SK-N-SH (cell line): ENCODE measurements at regions not wholly inside any gene's neighbourhood (a gene's known extent, or its start where the extent isn't known, plus 50 kb on each side); places are given as distances from the start of the nearest gene placed in this dataset.

ENCODE experiments used
- CTCF ChIA-PET: fragments of 300-600, 350-600 bp; formaldehyde crosslinking; extraction: SDS; loops from one replicate; lab custom pipeline; 2021; lab: Yijun Ruan, JAX
- POLR2A ChIA-PET: fragments of 350-600 bp; sonication (Branson Sonifier 250); formaldehyde crosslinking; extraction: SDS; loops from one replicate; lab custom pipeline; 2020; ENCODE audit warnings: antibody characterized with exemption, inconsistent platforms; lab: Yijun Ruan, JAX
- DNase-seq: peaks from one replicate; pipeline ENCODE4 v3.0.0; 2012
- H2AFZ ChIP-seq: fragments of 200-600 bp; sonication (generic); 2 replicates; pipeline ENCODE4 v1.8.1; 2016; ENCODE audit warnings: antibody characterized with exemption, mild to moderate bottlenecking, low read depth
- H3F3A ChIP-seq: fragments of 200-600 bp; sonication (generic); replicated peaks from 2 replicates; pipeline ENCODE3; 2016; ENCODE audit warnings: antibody characterized with exemption, mild to moderate bottlenecking; ENCODE audit not compliant: insufficient read depth
- H3K27ac ChIP-seq, 2 experiments: fragments of 200-500 bp in 1 of 2; fragments of 200-600 bp in 1 of 2; sonication (Bioruptor generic) in 1 of 2; sonication (generic), shearing (Covaris generic) in 1 of 2; 2 replicates each; pipeline versions ENCODE4 v1.5.1 to v1.6.1; 2014 to 2016; ENCODE audit warnings: low read depth in 2 of 2, inconsistent platforms in 1 of 2, low read length in 1 of 2, mild to moderate bottlenecking in 1 of 2, mixed read lengths in 1 of 2
- H3K27me3 ChIP-seq: fragments of 200-600 bp; sonication (generic), shearing (Covaris generic); 2 replicates; pipeline ENCODE4 v1.6.1; 2016; ENCODE audit warnings: mixed run types; ENCODE audit not compliant: insufficient read depth
- H3K36me3 ChIP-seq, 2 experiments: fragments of 200-500 bp in 1 of 2; fragments of 200-600 bp in 1 of 2; sonication (Bioruptor generic) in 1 of 2; sonication (generic) in 1 of 2; replicated peaks in 1 of 2; 2 replicates each; pipeline versions ENCODE3 to v1.5.1; 2014 to 2016; ENCODE audit warnings: low read length in 1 of 2, mild to moderate bottlenecking in 1 of 2; ENCODE audit not compliant: insufficient read depth in 2 of 2, control insufficient read depth in 1 of 2
- H3K4me1 ChIP-seq, 2 experiments: fragments of 200-500 bp in 1 of 2; fragments of 200-600 bp in 1 of 2; sonication (Bioruptor generic) in 1 of 2; sonication (generic), shearing (Covaris generic) in 1 of 2; 2 replicates each; pipeline versions ENCODE4 v1.5.1 to v1.6.1; 2014 to 2016; ENCODE audit warnings: low read depth in 1 of 2, low read length in 1 of 2, mixed run types in 1 of 2; ENCODE audit not compliant: insufficient read depth in 2 of 2, control insufficient read depth in 1 of 2
- H3K4me2 ChIP-seq: fragments of 200-600 bp; sonication (generic), shearing (Covaris generic); 2 replicates; pipeline ENCODE4 v1.6.1; 2017; ENCODE audit warnings: mixed run types
- H3K4me3 ChIP-seq, 2 experiments: fragments of 200-500 bp in 1 of 2; fragments of 200-600 bp in 1 of 2; sonication (Bioruptor generic) in 1 of 2; sonication (generic), shearing (Covaris generic) in 1 of 2; 2 replicates each; pipeline versions ENCODE4 v1.5.1 to v1.8.1; 2014 to 2016; ENCODE audit warnings: low read depth in 2 of 2, inconsistent platforms in 1 of 2, low read length in 1 of 2, mild to moderate bottlenecking in 1 of 2, mixed read lengths in 1 of 2, moderate library complexity in 1 of 2
- H3K79me2 ChIP-seq: fragments of 200-600 bp; sonication (generic); 2 replicates; pipeline ENCODE4 v1.8.1; 2017; ENCODE audit warnings: mild to moderate bottlenecking; ENCODE audit not compliant: insufficient read depth
- H3K9ac ChIP-seq: fragments of 200-600 bp; sonication (generic); 2 replicates; pipeline ENCODE4 v1.6.1; 2017; ENCODE audit warnings: mixed run types
- H3K9me2 ChIP-seq: fragments of 200-600 bp; sonication (generic); 2 replicates; pipeline ENCODE4 v1.6.1; 2017; ENCODE audit warnings: mixed run types
- H3K9me3 ChIP-seq: fragments of 200-600 bp; sonication (generic); 2 replicates; pipeline ENCODE4 v1.6.1; 2017; ENCODE audit warnings: mixed run types, mild to moderate bottlenecking, moderate library complexity
- H4K20me1 ChIP-seq: fragments of 200-600 bp; sonication (generic); 2 replicates; pipeline ENCODE4 v1.6.1; 2017; ENCODE audit warnings: mild to moderate bottlenecking, mixed run types; ENCODE audit not compliant: insufficient read depth
- CHD2 ChIP-seq: fragments of 150-350 bp; IDR thresholded peaks from 2 replicates; pipeline ENCODE4 v1.6.1; 2018; ENCODE audit warnings: low read length; ENCODE audit not compliant: partially characterized antibody
- ELF1 ChIP-seq: IDR thresholded peaks from 2 replicates; pipeline ENCODE4 v1.4.0; 2012
- EZH2phosphoT487 ChIP-seq: fragments of 200-600 bp; sonication (generic); IDR thresholded peaks from 2 replicates; pipeline ENCODE4 v1.6.1; 2017; ENCODE audit warnings: low read depth, mixed run types, mild to moderate bottlenecking, antibody characterized with exemption, moderate library complexity, borderline replicate concordance
- FOSL2 ChIP-seq: IDR thresholded peaks from 2 replicates; pipeline ENCODE4 v1.4.0; 2012; ENCODE audit warnings: low read depth, mild to moderate bottlenecking, moderate library complexity, borderline replicate concordance
- GATA2 ChIP-seq: sonication (generic); formaldehyde crosslinking; IDR thresholded peaks from 2 replicates; pipeline ENCODE4 v1.5.0; 2020; ENCODE audit warnings: mild to moderate bottlenecking, missing genetic modification reagents
- JUND ChIP-seq: IDR thresholded peaks from 2 replicates; pipeline ENCODE4 v1.4.0; 2012
- MEF2A ChIP-seq: IDR thresholded peaks from 2 replicates; pipeline ENCODE4 v1.4.0; 2012; ENCODE audit warnings: low read depth, borderline replicate concordance
- MXI1 ChIP-seq: IDR thresholded peaks from 2 replicates; pipeline ENCODE4 v1.6.1; 2012; ENCODE audit warnings: mild to moderate bottlenecking, low read depth, low read length, improper control_type of control experiment
- NFIC ChIP-seq: IDR thresholded peaks from 2 replicates; pipeline ENCODE4 v1.4.0; 2012; ENCODE audit warnings: borderline replicate concordance
- NRF1 ChIP-seq: IDR thresholded peaks from 2 replicates; pipeline ENCODE4 v1.6.1; 2012; ENCODE audit warnings: low read depth, mild to moderate bottlenecking, low read length
- POLR2AphosphoS5 ChIP-seq: IDR thresholded peaks from 2 replicates; pipeline ENCODE4 v1.6.1; 2012; ENCODE audit warnings: low read depth, low read length
- RAD21 ChIP-seq: IDR thresholded peaks from 2 replicates; pipeline ENCODE4 v1.6.1; 2012; ENCODE audit warnings: mild to moderate bottlenecking, low read length
- RXRA ChIP-seq: IDR thresholded peaks from 2 replicates; pipeline ENCODE4 v1.4.0; 2012; ENCODE audit warnings: low read depth, mild to moderate bottlenecking, borderline replicate concordance
- SIN3A ChIP-seq: IDR thresholded peaks from 2 replicates; pipeline ENCODE4 v1.6.1; 2012; ENCODE audit warnings: low read depth, mild to moderate bottlenecking, low read length, moderate library complexity, borderline replicate concordance
- TAF1 ChIP-seq: IDR thresholded peaks from 2 replicates; pipeline ENCODE4 v1.6.1; 2012; ENCODE audit warnings: low read depth, mild to moderate bottlenecking, low read length, moderate library complexity, borderline replicate concordance
- TCF12 ChIP-seq: IDR thresholded peaks from 2 replicates; pipeline ENCODE4 v1.4.0; 2012
- YY1 ChIP-seq: IDR thresholded peaks from 2 replicates; pipeline ENCODE4 v1.4.0; 2012; ENCODE audit warnings: low read depth, mild to moderate bottlenecking
- WGBS: methylation state at CpG from one replicate; pipeline ENCODE4 v1.1.6; 2017; ENCODE audit warnings: low lambda C conversion rate; 5-methylcytosine and 5-hydroxymethylcytosine counted together
- TF ChIP-seq, protein P1 (sequence below): IDR thresholded peaks from 2 replicates; pipeline ENCODE4; 2012
- TF ChIP-seq, protein P2 (sequence below): IDR thresholded peaks from 2 replicates; pipeline ENCODE4 v1.4.0; 2012; ENCODE audit warnings: low read depth, borderline replicate concordance
- TF ChIP-seq, protein P3 (sequence below): IDR thresholded peaks from 2 replicates; pipeline ENCODE4 v1.4.0; 2012; ENCODE audit warnings: low read depth
- TF ChIP-seq, protein P4 (sequence below): fragments of 200-600 bp; sonication (generic); IDR thresholded peaks from 2 replicates; pipeline ENCODE4 v1.6.1; 2017; ENCODE audit warnings: antibody characterized with exemption, mild to moderate bottlenecking, moderate library complexity

DNA sequence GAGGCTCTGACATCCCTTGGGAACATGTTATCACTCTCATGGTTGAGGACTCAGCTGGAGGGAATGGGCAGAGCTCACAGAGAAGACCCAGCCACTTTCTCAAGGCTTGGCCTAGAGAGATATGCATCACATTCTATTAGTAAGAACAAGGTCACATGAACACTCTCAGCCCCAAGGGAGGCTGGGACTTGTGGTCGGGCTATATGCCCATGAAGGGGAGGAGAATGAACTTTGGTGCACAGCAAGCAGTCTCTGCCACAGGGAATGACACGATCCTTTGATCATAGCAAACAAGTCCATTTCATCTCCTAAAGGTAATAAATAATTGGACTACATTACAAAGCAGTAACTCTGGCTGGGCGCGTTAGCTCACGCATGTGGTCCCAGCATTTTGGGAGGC, 105.7 kb downstream of the SYF2 start:
- no peak overlapping the region for H3K4me3 ChIP-seq
- H3K9ac ChIP-seq = no peak overlapping the region
- H3K9me2 ChIP-seq = no peaks in the 10 kb centered on the region
- H3K4me1 ChIP-seq = no peaks in the 10 kb centered on the region; a peak in 1 of 4 replicates
- no peaks in the 10 kb centered on the region for H3K9me3 ChIP-seq
- no peaks in the 10 kb centered on the region for H4K20me1 ChIP-seq
- TF ChIP-seq RXRA = no peak
- no peak for TF ChIP-seq JUND
- TF ChIP-seq TCF12 = no peak
- TF ChIP-seq EZH2phosphoT487 = no peak
- no peak for TF ChIP-seq POLR2AphosphoS5
- TF ChIP-seq, protein P1, sequence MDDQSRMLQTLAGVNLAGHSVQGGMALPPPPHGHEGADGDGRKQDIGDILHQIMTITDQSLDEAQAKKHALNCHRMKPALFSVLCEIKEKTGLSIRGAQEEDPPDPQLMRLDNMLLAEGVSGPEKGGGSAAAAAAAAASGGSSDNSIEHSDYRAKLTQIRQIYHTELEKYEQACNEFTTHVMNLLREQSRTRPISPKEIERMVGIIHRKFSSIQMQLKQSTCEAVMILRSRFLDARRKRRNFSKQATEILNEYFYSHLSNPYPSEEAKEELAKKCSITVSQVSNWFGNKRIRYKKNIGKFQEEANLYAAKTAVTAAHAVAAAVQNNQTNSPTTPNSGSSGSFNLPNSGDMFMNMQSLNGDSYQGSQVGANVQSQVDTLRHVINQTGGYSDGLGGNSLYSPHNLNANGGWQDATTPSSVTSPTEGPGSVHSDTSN = no peak
- no peak for TF ChIP-seq CHD2
- no peak for TF ChIP-seq RAD21
- TF ChIP-seq MEF2A = no peak
- no peak for TF ChIP-seq YY1
- no peak for TF ChIP-seq SIN3A
- TF ChIP-seq FOSL2 = no peak
- TF ChIP-seq TAF1 = no peak
- TF ChIP-seq, protein P2, sequence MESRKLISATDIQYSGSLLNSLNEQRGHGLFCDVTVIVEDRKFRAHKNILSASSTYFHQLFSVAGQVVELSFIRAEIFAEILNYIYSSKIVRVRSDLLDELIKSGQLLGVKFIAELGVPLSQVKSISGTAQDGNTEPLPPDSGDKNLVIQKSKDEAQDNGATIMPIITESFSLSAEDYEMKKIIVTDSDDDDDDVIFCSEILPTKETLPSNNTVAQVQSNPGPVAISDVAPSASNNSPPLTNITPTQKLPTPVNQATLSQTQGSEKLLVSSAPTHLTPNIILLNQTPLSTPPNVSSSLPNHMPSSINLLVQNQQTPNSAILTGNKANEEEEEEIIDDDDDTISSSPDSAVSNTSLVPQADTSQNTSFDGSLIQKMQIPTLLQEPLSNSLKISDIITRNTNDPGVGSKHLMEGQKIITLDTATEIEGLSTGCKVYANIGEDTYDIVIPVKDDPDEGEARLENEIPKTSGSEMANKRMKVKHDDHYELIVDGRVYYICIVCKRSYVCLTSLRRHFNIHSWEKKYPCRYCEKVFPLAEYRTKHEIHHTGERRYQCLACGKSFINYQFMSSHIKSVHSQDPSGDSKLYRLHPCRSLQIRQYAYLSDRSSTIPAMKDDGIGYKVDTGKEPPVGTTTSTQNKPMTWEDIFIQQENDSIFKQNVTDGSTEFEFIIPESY = no peak
- TF ChIP-seq MXI1 = no peak
- TF ChIP-seq, all 33 proteins: peak for 0
- ChIA-PET POLR2A (interaction anchor here (0.7 kb wide), 1 partner anchor 13 kb away, joined by 3 read pairs; no protein-coding TSS in a partner anchor), CTCF (interaction anchor here (2.0 kb wide), 1 partner anchor 25 kb away, joined by 8 read pairs; no protein-coding TSS in a partner anchor)
- Histone ChIP-seq H3K79me2 (no peaks in the 10 kb centered on the region), H3K4me2 (no peak overlapping the region), H2AFZ (no peak overlapping the region), H3K27me3 (0 out of 2 replicates have a peak, but pooled peaks cover 10% of the 10 kb centered on the region), H3F3A (no peaks in the 10 kb centered on the region), H3K27ac (no peak overlapping the region), H3K36me3 (no peaks in the 10 kb centered on the region)
- 75% methylated on average over 4 of the region's 5 CpGs for WGBS
- no peak for DNase-seq

DNA sequence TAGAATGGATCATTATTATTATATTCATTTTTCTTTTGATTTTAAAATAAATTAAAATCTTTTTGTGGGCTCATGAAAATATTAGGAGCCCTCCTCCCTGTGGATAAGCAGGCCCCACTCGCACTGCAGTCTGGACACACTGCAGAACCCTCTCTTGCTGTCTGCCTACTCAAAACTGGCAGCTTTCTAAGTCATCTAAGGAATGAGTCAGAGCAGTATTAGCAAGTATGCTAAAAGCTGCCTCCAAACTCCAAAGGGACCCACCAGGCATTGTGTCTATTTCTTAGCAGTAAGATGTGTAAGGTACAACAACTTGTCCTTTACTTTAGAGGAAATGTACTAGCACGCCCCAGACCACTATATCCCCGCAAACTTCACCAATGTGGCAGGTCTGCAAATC, 108.8 kb downstream of the SYF2 start:
- ChIA-PET POLR2A (no interaction called here), CTCF (no interaction called here)
- Histone ChIP-seq H4K20me1 (no peaks in the 10 kb centered on the region), H2AFZ (no peak overlapping the region), H3K27ac (no peak overlapping the region), H3K9me3 (no peaks in the 10 kb centered on the region), H3K9ac (no peak overlapping the region), H3K4me2 (no peak overlapping the region), H3K4me1 (no peaks in the 10 kb centered on the region; a peak in 1 of 4 replicates), H3K79me2 (no peaks in the 10 kb centered on the region), H3K9me2 (no peaks in the 10 kb centered on the region), H3K4me3 (no peak overlapping the region), H3K36me3 (no peaks in the 10 kb centered on the region), H3F3A (no peaks in the 10 kb centered on the region), H3K27me3 (no peaks in the 10 kb centered on the region)
- 60% methylated on average over 3 of the region's 3 CpGs for WGBS
- DNase-seq = no peak
- TF ChIP-seq EZH2phosphoT487 (no peak), NRF1 (no peak), NFIC (no peak), MXI1 (no peak), GATA2 (CRISPR knock-in tag) (no peak), TAF1 (no peak), POLR2AphosphoS5 (no peak), ELF1 (no peak), YY1 (no peak)
- TF ChIP-seq, protein P3, sequence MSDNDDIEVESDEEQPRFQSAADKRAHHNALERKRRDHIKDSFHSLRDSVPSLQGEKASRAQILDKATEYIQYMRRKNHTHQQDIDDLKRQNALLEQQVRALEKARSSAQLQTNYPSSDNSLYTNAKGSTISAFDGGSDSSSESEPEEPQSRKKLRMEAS = no peak
- TF ChIP-seq, protein P4, sequence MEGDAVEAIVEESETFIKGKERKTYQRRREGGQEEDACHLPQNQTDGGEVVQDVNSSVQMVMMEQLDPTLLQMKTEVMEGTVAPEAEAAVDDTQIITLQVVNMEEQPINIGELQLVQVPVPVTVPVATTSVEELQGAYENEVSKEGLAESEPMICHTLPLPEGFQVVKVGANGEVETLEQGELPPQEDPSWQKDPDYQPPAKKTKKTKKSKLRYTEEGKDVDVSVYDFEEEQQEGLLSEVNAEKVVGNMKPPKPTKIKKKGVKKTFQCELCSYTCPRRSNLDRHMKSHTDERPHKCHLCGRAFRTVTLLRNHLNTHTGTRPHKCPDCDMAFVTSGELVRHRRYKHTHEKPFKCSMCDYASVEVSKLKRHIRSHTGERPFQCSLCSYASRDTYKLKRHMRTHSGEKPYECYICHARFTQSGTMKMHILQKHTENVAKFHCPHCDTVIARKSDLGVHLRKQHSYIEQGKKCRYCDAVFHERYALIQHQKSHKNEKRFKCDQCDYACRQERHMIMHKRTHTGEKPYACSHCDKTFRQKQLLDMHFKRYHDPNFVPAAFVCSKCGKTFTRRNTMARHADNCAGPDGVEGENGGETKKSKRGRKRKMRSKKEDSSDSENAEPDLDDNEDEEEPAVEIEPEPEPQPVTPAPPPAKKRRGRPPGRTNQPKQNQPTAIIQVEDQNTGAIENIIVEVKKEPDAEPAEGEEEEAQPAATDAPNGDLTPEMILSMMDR = no peak
- TF ChIP-seq, protein P2 = no peak
